AG04450 (cell line): ENCODE measurements at regions not wholly inside any gene's neighbourhood (a gene's known extent, or its start where the extent isn't known, plus 50 kb on each side); places are given as distances from the start of the nearest gene placed in this dataset.

Experiments used
- CTCF ChIA-PET: fragments of 300-600, 350-600 bp; formaldehyde crosslinking; extraction: SDS; loops from one replicate; lab custom pipeline; 2022; ENCODE audit warnings: antibody characterized with exemption, inconsistent platforms; lab: Charles Lee
- POLR2A ChIA-PET: fragments of 350-600 bp; formaldehyde crosslinking; extraction: SDS; loops from one replicate; lab custom pipeline; 2021; ENCODE audit warnings: antibody characterized with exemption, inconsistent platforms; lab: Yijun Ruan, JAX
- DNase-seq: peaks from one replicate; pipeline ENCODE4 v3.0.0-alpha.2; 2011; ENCODE audit warnings: low read depth, low spot score
- H3K27ac ChIP-seq: one replicate; pipeline ENCODE4 v1.5.1; 2012; ENCODE audit warnings: low read depth, low read length, control low read depth
- H3K27me3 ChIP-seq: one replicate; pipeline ENCODE4 v1.6.0; 2012; ENCODE audit warnings: low read length; ENCODE audit not compliant: control insufficient read depth, insufficient read depth
- H3K4me3 ChIP-seq: 2 replicates; pipeline ENCODE4 v1.5.1; 2011; ENCODE audit warnings: mild to moderate bottlenecking, low read depth, low read length, control low read depth
- H3K9me3 ChIP-seq: 2 replicates; pipeline ENCODE4 v1.5.1; 2012; ENCODE audit warnings: low read length; ENCODE audit not compliant: control insufficient read depth, insufficient read depth
- TF ChIP-seq, protein P1 (sequence below): IDR thresholded peaks from 2 replicates; pipeline ENCODE4 v1.5.1; 2011; ENCODE audit warnings: low read depth, low read length, control low read depth, inconsistent platforms

DNA sequence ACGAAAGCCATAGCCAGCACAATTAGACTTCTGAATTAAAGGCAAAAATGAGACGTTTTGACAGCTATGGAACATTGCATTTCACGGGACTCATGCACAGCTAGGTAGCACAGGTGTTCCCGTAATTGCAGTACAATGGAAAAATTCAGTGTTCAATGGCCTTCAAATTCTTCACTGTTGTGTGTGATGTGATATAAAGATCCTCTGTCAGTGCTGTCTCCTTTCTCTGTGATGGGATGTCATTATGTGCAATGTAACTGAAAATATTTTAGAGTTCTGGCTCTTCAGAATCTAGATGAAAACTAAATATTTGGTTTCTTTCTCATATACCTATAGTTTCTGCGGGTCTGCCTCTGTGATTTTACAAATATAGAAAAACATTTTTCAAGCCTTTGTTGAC lies 1599.7 kb downstream of the MRPL39 start:
- ChIA-PET POLR2A (no interaction called here), CTCF (interaction anchor here (1.3 kb wide), 1 partner anchor 38 kb away, joined by 3 read pairs; no protein-coding TSS in a partner anchor)
- H3K9me3 ChIP-seq, result peaks cover 3% of the 10 kb centered on the region; the same call in 1 of the 2 replicates
- TF ChIP-seq, protein P1, sequence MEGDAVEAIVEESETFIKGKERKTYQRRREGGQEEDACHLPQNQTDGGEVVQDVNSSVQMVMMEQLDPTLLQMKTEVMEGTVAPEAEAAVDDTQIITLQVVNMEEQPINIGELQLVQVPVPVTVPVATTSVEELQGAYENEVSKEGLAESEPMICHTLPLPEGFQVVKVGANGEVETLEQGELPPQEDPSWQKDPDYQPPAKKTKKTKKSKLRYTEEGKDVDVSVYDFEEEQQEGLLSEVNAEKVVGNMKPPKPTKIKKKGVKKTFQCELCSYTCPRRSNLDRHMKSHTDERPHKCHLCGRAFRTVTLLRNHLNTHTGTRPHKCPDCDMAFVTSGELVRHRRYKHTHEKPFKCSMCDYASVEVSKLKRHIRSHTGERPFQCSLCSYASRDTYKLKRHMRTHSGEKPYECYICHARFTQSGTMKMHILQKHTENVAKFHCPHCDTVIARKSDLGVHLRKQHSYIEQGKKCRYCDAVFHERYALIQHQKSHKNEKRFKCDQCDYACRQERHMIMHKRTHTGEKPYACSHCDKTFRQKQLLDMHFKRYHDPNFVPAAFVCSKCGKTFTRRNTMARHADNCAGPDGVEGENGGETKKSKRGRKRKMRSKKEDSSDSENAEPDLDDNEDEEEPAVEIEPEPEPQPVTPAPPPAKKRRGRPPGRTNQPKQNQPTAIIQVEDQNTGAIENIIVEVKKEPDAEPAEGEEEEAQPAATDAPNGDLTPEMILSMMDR, result no peak
- H3K4me3 ChIP-seq, result no peak overlapping the region
- no peak for DNase-seq
- no peak overlapping the region for H3K27ac ChIP-seq
- no peaks in the 10 kb centered on the region for H3K27me3 ChIP-seq

DNA sequence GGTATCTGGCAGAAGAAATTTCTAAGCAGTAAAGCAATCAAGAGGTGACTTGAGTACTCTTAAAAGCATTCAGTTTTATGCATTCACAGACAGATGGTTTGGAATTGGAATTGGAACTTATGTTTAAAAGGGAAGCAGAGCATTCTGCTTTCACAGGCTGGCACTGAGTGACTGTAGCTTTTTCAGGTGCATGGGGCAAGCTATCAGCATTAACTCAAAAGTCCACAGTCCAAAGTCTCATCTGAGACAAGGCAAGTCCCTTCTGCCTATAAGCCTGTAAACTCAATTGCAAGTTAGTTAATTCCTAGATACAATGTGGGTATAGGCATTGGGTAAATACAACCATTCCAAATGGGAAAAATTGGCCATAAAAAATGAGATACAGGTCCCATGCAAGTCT lies 1620.3 kb downstream of the MRPL39 start:
- Histone ChIP-seq H3K4me3 (no peak overlapping the region), H3K27ac (no peak overlapping the region), H3K27me3 (no peaks in the 10 kb centered on the region), H3K9me3 (no peaks in the 10 kb centered on the region)
- no peak for DNase-seq
- POLR2A ChIA-PET, result no interaction called here
- CTCF ChIA-PET, result no interaction called here
- TF ChIP-seq, protein P1, result no peak

DNA sequence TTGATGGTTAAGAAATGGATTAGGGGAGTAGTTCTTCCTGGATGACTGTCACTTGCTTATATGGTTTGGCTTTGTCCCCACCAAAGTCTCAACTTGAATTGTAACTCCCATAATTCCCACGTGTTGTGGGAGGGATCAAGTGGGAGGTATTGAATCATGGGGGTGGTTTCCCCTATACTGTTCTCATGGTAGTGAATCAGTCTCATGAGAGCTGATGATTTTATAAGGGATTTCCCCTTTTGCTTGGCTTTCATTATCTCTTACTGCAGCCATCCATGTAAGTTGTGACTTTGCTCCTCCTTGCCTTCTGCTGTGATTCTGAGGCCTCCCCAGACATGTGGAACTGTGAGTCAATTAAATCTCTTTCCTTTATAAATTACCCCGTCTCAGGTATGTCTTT lies 1621.1 kb downstream of the MRPL39 start:
- ChIA-PET CTCF (no interaction called here), POLR2A (no interaction called here)
- H3K4me3 ChIP-seq, result no peak overlapping the region
- no peak for DNase-seq
- no peak overlapping the region for H3K27ac ChIP-seq
- no peaks in the 10 kb centered on the region for H3K27me3 ChIP-seq
- TF ChIP-seq, protein P1, result no peak
- H3K9me3 ChIP-seq, result no peaks in the 10 kb centered on the region

DNA sequence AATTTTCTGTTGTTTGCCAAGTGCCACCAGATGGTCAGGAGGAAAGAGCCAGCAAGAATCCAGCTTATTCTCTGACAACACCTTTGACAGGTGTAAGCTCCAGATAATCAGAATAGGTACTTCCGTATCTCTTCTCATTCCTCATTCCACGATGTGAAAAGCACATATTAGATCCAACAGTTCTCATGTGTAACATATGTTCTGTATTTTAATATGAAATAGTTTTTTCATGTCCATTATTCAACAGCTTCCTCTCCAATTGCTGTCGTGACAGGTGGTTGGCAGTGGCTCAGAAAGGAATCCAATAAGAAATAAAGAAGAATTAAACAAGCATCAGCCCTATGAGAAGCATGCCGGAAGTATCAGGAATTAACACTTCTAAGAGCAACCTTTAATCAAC lies 1624.7 kb downstream of the MRPL39 start:
- Histone ChIP-seq H3K4me3 (no peak overlapping the region), H3K27me3 (no peaks in the 10 kb centered on the region), H3K27ac (no peak overlapping the region), H3K9me3 (peaks cover 9% of the 10 kb centered on the region; the same call in 1 of the 2 replicates)
- TF ChIP-seq, protein P1, result no peak
- CTCF ChIA-PET, result no interaction called here
- POLR2A ChIA-PET, result no interaction called here
- DNase-seq, result no peak

DNA sequence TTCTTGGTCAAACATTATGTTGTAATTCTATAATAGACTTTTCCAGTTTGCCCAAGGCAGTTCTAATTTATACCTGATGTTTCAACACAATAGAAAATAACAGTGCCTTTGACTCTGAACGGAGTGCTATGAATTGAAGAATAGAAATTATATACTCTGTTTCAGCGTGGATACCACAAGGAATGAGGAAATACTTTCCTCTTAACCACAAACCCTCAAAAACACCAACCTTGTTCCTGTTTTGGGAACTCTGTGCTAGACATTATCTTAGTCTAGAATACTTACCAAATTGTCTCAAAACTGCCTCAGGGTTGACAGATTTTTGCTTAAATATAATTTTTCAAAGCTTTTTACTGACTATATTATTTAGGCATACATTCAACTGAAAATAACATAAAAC lies 1629.3 kb downstream of the MRPL39 start:
- ChIA-PET CTCF (interaction anchor here (0.6 kb wide), 1 partner anchor 112 kb away, joined by 3 read pairs; no protein-coding TSS in a partner anchor), POLR2A (no interaction called here)
- no peak for DNase-seq
- TF ChIP-seq, protein P1, result no peak
- Histone ChIP-seq H3K9me3 (peaks cover 9% of the 10 kb centered on the region; the same call in 1 of the 2 replicates), H3K27ac (no peak overlapping the region), H3K4me3 (no peak overlapping the region), H3K27me3 (no peaks in the 10 kb centered on the region)
